Aorta (tissue), 5 donors: ENCODE measurements at regions not wholly inside any gene's neighbourhood (a gene's known extent, or its start where the extent isn't known, plus 50 kb on each side); places are given as distances from the start of the nearest gene placed in this dataset.
"Not testable (repeated sequence)": the region's sequence is repeated elsewhere in the genome, so short reads cannot be mapped to it uniquely, and the experiment has no call there.

Experiments
- ATAC-seq: fragments of 200-7000 bp; cut with Tn5 transposase; one replicate; pipeline ENCODE4 v1.9.1; 2022; ENCODE audit warnings: moderate library complexity; ENCODE audit not compliant: low FRiP score
- DNase-seq, 2 donors: peaks; one replicate each; pipeline ENCODE4 v3.0.0-alpha.2; 2020
- H3K27ac ChIP-seq, 2 donors: one replicate each; pipeline ENCODE4 v1.5.1; 2013; ENCODE audit warnings: low read length in 2 of 2, mild to moderate bottlenecking in 2 of 2, moderate library complexity in 2 of 2, control low read depth in 1 of 2, inconsistent platforms in 1 of 2, low read depth in 1 of 2
- H3K27me3 ChIP-seq, 2 donors: one replicate each; pipeline ENCODE4 v1.6.1; 2013; ENCODE audit warnings: control low read depth in 1 of 2, low read length in 1 of 2, mild to moderate bottlenecking in 1 of 2, moderate library complexity in 1 of 2; ENCODE audit not compliant: insufficient read depth in 2 of 2, control insufficient read depth in 1 of 2
- H3K36me3 ChIP-seq, 2 donors: one replicate each; pipeline ENCODE4 v1.6.1; 2013; ENCODE audit warnings: control low read depth in 1 of 2, low read length in 1 of 2, mild to moderate bottlenecking in 1 of 2; ENCODE audit not compliant: insufficient read depth in 2 of 2, control insufficient read depth in 1 of 2
- H3K4me1 ChIP-seq, 2 donors: one replicate each; pipeline ENCODE4 v1.6.1; 2013; ENCODE audit warnings: low read length in 2 of 2, control low read depth in 1 of 2, mild to moderate bottlenecking in 1 of 2, moderate library complexity in 1 of 2; ENCODE audit not compliant: insufficient read depth in 2 of 2, control insufficient read depth in 1 of 2
- H3K4me3 ChIP-seq, 2 donors: one replicate each; pipeline ENCODE4 v1.5.1; 2013; ENCODE audit warnings: low read length in 2 of 2, control low read depth in 1 of 2, mild to moderate bottlenecking in 1 of 2
- H3K9me3 ChIP-seq: one replicate; pipeline ENCODE4 v1.6.1; 2013; ENCODE audit warnings: mild to moderate bottlenecking, low read length; ENCODE audit not compliant: control insufficient read depth
- WGBS, 2 donors: extraction: QIAGEN DNeasy Blood & Tissue Kit; methylation state at CpG; one replicate each; pipeline ENCODE4 v1.1.7; 2013; 5-methylcytosine and 5-hydroxymethylcytosine counted together
- intact Hi-C, 2 donors: fragments of 100-400 bp; cut with DNase I; formaldehyde crosslinking; loops; one replicate each; pipeline versions ENCODE4 v1.14.2 to v1.15.0; 2022
- donor health status: healthy with polysubstance abuse.
- donor health status: Bipolar disorder and iron deficiency.
- donor health status: DM: no; HTN: no; CAD: no.
- donor health status: DM: no; HTN: no; CAD: no.
- donor health status: DM: yes; HTN: yes; CAD: no.

DNA sequence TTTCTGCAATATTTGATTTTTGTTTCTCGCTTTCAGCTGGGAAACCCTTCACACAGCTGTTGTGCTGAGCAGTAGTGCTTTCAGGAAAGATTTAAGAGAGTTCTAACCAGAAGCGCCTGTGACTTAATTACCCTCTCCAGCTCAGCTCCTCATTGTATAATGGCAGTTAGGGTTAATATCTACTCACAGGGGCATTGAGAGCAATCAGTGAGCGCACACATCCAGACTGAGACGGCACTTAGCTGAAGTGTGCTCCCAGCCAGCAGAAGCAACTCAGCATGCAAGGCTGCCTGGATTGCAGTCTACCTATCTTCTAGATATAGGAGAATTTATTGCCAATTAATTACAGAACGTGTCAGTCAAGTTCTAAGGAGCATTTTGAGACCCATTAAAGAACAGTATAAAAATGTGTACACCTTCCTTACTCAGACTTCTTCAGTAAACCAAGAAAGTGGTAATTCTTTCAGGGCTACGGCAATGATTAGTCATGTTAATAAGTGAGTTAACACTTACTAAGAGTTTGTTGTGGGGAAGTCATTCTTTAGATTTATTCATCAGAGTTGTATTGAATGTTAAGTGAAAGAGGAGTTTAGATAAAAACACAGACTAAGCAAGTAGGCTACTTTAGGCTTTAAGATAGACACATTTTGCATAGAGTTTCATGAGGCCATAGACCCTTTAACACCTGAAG is 111.7 kb upstream of the PCAT7 start:
- no peak for DNase-seq
- Histone ChIP-seq H3K27me3 (no peaks in the 10 kb centered on the region), H3K4me1 (no peaks in the 10 kb centered on the region), H3K4me3 (no peak overlapping the region), H3K27ac (no peak overlapping the region), H3K9me3 (no peaks in the 10 kb centered on the region), H3K36me3 (peaks cover 0 to 5% of the 10 kb centered on the region in 2 donors)
- ATAC-seq = no peak
- 81 to 93% methylated on average over 6 of the region's 6 CpGs for WGBS, 2 donors
- intact Hi-C loops = no loop called here

DNA sequence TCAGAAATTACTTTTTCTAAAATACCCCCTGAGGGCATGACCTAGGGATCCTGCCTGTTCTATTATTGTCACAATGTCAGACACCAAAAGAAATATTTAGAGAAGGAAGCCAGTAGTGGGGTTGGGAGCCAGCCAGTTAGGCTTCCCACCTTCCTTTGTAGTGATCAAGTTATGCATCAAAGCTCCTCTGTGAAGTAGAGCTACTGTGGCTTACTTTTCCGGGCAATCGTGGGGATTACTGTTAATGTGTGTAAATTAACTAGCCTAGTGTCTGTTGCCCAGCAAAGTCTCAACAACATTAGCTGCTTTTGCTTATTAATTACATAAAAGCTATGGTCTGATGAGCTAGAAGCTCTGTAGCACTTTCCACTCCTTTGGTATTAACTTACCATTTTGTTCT is 109.0 kb upstream of the PCAT7 start:
- H3K4me1 ChIP-seq = no peaks in the 10 kb centered on the region
- H3K36me3 ChIP-seq = peaks cover 0 to 5% of the 10 kb centered on the region in 2 donors
- intact Hi-C loops = no loop called here
- no peak overlapping the region for H3K4me3 ChIP-seq
- 55 to 70% methylated on average over 2 of the region's 2 CpGs for WGBS, 2 donors
- no peaks in the 10 kb centered on the region for H3K9me3 ChIP-seq
- no peak overlapping the region for H3K27ac ChIP-seq
- H3K27me3 ChIP-seq = no peaks in the 10 kb centered on the region
- no peak for ATAC-seq
- no peak for DNase-seq

DNA sequence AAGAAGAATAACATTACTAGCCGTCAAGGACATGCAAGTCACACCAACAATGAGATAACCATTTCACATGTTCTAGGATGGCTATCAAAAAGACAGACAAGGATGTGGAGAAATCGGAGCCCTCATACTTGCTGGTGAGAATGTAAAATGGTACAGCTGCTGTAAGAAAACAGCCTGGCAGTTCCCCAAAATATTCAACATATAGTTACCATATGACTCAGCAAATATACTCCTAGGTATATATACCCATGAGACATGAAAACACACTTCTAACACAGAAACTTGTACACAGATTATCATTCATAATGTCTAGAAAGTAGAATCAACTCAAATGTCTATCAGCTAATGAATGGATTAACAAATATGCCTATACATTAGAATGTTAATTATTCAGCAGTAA is 105.4 kb upstream of the PCAT7 start:
- Histone ChIP-seq H3K9me3 (no peaks in the 10 kb centered on the region), H3K36me3 (no peaks in the 10 kb centered on the region), H3K27me3 (no peaks in the 10 kb centered on the region), H3K4me1 (no peaks in the 10 kb centered on the region), H3K27ac (no peak overlapping the region), H3K4me3 (no peak overlapping the region)
- intact Hi-C loops = no loop called here
- ATAC-seq = no peak
- WGBS, 2 donors = 84 to 93% methylated on average over 2 of the region's 2 CpGs
- no peak for DNase-seq

DNA sequence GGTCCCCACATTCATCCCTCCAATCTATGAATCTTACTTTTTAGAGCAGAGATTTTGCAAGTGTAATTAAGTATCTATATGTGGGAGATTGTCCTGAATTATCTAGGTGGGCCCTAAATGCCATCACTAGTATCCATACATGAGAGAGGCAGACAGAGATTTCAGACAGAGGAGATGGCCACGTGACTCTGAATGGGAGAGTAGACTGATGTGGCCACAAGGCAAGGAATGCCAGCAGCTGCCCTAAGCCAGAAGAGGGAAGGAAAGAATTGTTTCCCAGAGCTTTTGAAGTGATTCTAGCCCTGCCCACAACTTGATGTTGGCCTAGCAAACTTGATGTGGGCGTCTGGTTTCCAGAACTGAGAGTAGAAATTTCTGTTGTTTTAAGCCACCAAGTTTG is 90.1 kb upstream of the PCAT7 start:
- Histone ChIP-seq H3K27me3 (no peaks in the 10 kb centered on the region), H3K27ac (no peak overlapping the region), H3K36me3 (peaks cover 0 to 3% of the 10 kb centered on the region in 2 donors), H3K9me3 (no peaks in the 10 kb centered on the region), H3K4me3 (no peak overlapping the region), H3K4me1 (no peaks in the 10 kb centered on the region)
- ATAC-seq (no peak), DNase-seq (no peak)
- intact Hi-C loops = no loop called here
- WGBS, 2 donors = 83 to 85% methylated on average over 2 of the region's 2 CpGs

DNA sequence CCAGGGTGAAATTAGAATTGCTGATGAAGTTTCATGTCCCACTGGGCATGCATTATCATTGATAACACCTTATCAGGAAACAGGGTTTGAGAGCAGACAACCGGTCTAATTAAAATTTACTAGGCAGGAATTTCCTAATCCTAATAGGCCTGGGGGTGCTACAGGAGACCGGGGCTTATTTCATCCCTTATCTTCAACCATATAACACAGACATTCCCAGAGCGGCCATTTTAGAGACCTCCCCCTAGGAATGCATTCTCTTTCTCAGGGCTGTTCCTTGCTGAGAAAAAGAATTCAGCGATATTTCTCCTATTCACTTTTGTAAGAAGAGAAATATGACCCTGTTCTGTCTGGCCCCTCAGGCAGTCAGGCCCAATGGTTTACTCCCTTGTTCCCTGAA is 82.8 kb upstream of the PCAT7 start:
- DNase-seq, H3K36me3 ChIP-seq, H3K27me3 ChIP-seq, H3K9me3 ChIP-seq, intact Hi-C loops, H3K4me1 ChIP-seq, H3K27ac ChIP-seq, ATAC-seq, H3K4me3 ChIP-seq: not testable (repeated sequence)
- 62 to 73% methylated on average over 4 of the region's 4 CpGs for WGBS, 2 donors

DNA sequence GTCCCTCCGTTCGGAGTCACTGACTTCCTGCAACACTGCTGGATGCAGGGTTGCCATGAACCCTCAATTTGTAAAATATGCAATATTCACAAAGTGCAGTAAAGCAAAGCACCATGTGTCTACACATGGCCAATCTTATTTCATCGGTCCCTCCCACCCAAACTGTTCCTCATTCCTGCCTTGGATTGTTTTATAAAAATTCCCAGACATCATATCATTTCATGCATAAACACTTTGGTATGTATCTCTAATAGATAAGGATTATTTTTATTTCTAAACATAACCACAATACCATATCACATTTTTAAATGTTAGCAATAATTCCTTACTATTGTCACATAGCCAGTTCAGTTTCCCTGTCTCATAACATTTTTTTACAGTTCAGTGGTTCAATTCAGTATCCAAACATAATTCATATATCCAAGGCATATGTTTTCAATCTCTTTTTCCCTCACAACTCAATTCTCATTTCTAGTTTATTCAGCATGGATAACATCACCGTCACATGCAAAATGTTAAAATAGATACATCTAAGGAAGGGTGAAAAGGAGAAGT is 82.0 kb upstream of the PCAT7 start:
- no peak for ATAC-seq
- no peaks in the 10 kb centered on the region for H3K27me3 ChIP-seq
- no peak overlapping the region for H3K4me3 ChIP-seq
- no peaks in the 10 kb centered on the region for H3K4me1 ChIP-seq
- H3K27ac ChIP-seq = no peak overlapping the region
- no peak for DNase-seq
- intact Hi-C loops = no loop called here
- no peaks in the 10 kb centered on the region for H3K36me3 ChIP-seq
- H3K9me3 ChIP-seq = no peaks in the 10 kb centered on the region
- 5 to 10% methylated on average over 4 of the region's 4 CpGs for WGBS, 2 donors

GRCh38 chr9:94478755-94479730 is 75.8 kb upstream of the PCAT7 start:
- Histone ChIP-seq H3K4me1 (no peaks in the 10 kb centered on the region), H3K27me3 (no peaks in the 10 kb centered on the region), H3K36me3 (no peaks in the 10 kb centered on the region), H3K4me3 (no peak overlapping the region), H3K27ac (no peak overlapping the region), H3K9me3 (no peaks in the 10 kb centered on the region)
- intact Hi-C loops = no loop called here
- ATAC-seq (peak; percentile 19), DNase-seq (no peak)
- 88 to 90% methylated on average over 29 of the region's 29 CpGs for WGBS, 2 donors

GRCh38 chr9:94479757-94480156 is 75.1 kb upstream of the PCAT7 start:
- no peaks in the 10 kb centered on the region for H3K27me3 ChIP-seq
- no peaks in the 10 kb centered on the region for H3K4me1 ChIP-seq
- no peaks in the 10 kb centered on the region for H3K9me3 ChIP-seq
- no peaks in the 10 kb centered on the region for H3K36me3 ChIP-seq
- H3K4me3 ChIP-seq = no peak overlapping the region
- WGBS, 2 donors = 85% methylated on average over 9 of the region's 9 CpGs
- intact Hi-C loops = no loop called here
- H3K27ac ChIP-seq = no peak overlapping the region
- DNase-seq (no peak), ATAC-seq (no peak)
